HG03571 (cell line): ENCODE measurements at regions not wholly inside any gene's neighbourhood (a gene's known extent, or its start where the extent isn't known, plus 50 kb on each side); places are given as distances from the start of the nearest gene placed in this dataset.

ENCODE experiments used
- ATAC-seq: cut with Tn5 transposase; IDR thresholded peaks from one replicate; pipeline ENCODE4 v1.9.1; 2021; ENCODE audit not compliant: unreplicated experiment

GRCh38 chr2:103667335-103667884, 905.6 kb downstream of the TMEM182 start:
- no peak for ATAC-seq

- ATAC-seq, result no peak
Observed at GRCh38 chr2:103669531-103669930, 907.7 kb downstream of the TMEM182 start.
